Right atrium auricular region (tissue), 2 donors: ENCODE measurements at regions not wholly inside any gene's neighbourhood (a gene's known extent, or its start where the extent isn't known, plus 50 kb on each side); places are given as distances from the start of the nearest gene placed in this dataset.

Experiments used
- DNase-seq: peaks from one replicate; pipeline ENCODE4 v3.0.0-alpha.2; 2019; ENCODE audit warnings: low spot score
- H3K27ac ChIP-seq, 2 donors: fragments of 200-600 bp; sonication (generic); 1 replicate in 1 of 2; 2 replicates in 1 of 2; pipeline ENCODE4 v1.5.1; 2016 to 2019
- H3K27me3 ChIP-seq, 2 donors: fragments of 200-600 bp; sonication (generic); one replicate each; pipeline versions ENCODE4 v1.5.1 to v1.6.0; 2017 to 2019
- H3K36me3 ChIP-seq: fragments of 200-600 bp; sonication (generic); one replicate; pipeline ENCODE4 v1.5.1; 2016
- H3K4me1 ChIP-seq, 2 donors: fragments of 200-600 bp; sonication (generic); one replicate each; pipeline versions ENCODE4 v1.5.1 to v1.6.0; 2017 to 2019
- H3K4me3 ChIP-seq, 2 donors: fragments of 200-600 bp; sonication (generic); 1 replicate in 1 of 2; 2 replicates in 1 of 2; pipeline ENCODE4 v1.5.1; 2017 to 2019; ENCODE audit warnings: mild to moderate bottlenecking in 1 of 2, moderate library complexity in 1 of 2
- H3K9me3 ChIP-seq, 2 donors: fragments of 200-600 bp; sonication (generic); one replicate each; pipeline ENCODE4 v1.5.1; 2019
- TF ChIP-seq, protein P1 (sequence below), 2 donors: fragments of 200-600 bp; sonication (generic); IDR thresholded peaks; one replicate each; pipeline ENCODE4 v1.5.1; 2019; ENCODE audit warnings: antibody characterized with exemption in 2 of 2

DNA sequence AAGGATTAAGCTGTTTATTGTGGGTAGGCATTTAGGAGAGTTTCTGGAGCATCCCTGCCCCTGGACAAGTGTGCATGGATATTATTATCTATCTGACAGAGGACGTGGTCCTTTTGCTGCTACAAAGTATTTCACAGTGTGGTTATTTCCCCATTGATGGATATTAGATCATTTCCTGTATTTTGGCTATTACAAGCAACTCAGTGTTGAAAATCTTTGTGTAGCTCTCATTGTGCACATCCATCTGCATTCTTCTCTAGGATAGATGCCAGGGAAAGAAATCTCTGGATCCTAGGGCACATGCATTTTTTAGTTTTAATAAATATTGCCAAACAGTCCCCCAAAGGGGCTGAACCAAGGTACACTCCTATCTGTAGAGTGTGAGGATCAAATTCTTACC is 154.3 kb upstream of the SRRM4 start:
- H3K9me3 ChIP-seq = peaks cover 0 to 8% of the 10 kb centered on the region in 2 donors
- TF ChIP-seq, protein P1, sequence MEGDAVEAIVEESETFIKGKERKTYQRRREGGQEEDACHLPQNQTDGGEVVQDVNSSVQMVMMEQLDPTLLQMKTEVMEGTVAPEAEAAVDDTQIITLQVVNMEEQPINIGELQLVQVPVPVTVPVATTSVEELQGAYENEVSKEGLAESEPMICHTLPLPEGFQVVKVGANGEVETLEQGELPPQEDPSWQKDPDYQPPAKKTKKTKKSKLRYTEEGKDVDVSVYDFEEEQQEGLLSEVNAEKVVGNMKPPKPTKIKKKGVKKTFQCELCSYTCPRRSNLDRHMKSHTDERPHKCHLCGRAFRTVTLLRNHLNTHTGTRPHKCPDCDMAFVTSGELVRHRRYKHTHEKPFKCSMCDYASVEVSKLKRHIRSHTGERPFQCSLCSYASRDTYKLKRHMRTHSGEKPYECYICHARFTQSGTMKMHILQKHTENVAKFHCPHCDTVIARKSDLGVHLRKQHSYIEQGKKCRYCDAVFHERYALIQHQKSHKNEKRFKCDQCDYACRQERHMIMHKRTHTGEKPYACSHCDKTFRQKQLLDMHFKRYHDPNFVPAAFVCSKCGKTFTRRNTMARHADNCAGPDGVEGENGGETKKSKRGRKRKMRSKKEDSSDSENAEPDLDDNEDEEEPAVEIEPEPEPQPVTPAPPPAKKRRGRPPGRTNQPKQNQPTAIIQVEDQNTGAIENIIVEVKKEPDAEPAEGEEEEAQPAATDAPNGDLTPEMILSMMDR (IDR thresholded peaks at IDR 0.05) = no peak
- H3K36me3 ChIP-seq = no peaks in the 10 kb centered on the region
- no peak for DNase-seq
- H3K27me3 ChIP-seq = no peaks in the 10 kb centered on the region
- H3K27ac ChIP-seq = no peak overlapping the region
- no peaks in the 10 kb centered on the region for H3K4me1 ChIP-seq
- no peak overlapping the region for H3K4me3 ChIP-seq

DNA sequence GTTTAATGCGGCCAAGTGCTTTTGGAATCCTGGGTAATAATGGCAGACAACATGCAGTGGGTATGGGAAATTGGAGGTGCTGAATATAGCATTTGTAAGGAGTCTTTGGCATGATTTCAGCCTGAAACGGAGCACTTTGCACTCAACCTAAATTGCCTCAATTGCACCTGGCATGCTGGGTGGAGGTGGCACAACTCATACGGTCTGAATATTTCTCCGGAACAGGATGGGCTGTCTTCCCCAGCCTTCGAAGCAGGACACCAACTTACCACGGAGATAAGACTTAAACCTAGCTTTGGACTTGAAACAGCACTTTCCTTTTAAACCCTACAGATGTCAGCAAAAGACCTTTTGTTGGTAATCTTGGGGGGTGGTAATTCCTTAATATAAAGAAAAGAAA is 153.7 kb upstream of the SRRM4 start:
- Histone ChIP-seq H3K27ac (no peak overlapping the region), H3K9me3 (peaks cover 0 to 8% of the 10 kb centered on the region in 2 donors), H3K36me3 (no peaks in the 10 kb centered on the region), H3K4me3 (no peak overlapping the region), H3K4me1 (no peaks in the 10 kb centered on the region), H3K27me3 (no peaks in the 10 kb centered on the region)
- no peak for DNase-seq
- TF ChIP-seq, protein P1 (IDR thresholded peaks at IDR 0.05) = no peak

DNA sequence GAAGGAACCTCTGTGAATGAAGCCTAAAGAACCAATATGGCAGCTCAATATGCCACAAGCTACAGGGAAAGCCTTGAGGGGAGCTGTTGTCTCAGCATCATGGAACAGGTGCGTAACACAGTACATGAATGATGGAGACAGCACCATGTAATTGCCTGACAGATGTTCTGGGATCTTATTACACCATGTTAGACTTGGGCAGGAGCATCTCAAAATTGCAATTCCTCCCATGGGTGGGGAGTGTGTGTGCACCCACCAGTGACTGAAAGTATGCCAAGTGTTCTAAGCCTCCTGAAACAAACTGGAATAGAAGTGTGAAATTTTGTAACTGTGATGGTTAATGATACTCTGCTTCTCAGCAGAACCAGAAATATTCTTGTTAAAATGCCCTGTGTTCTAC is 151.0 kb upstream of the SRRM4 start:
- H3K27me3 ChIP-seq = no peaks in the 10 kb centered on the region
- DNase-seq = no peak
- no peaks in the 10 kb centered on the region for H3K36me3 ChIP-seq
- no peaks in the 10 kb centered on the region for H3K4me1 ChIP-seq
- TF ChIP-seq, protein P1 (IDR thresholded peaks at IDR 0.05) = no peak
- peaks cover 0 to 8% of the 10 kb centered on the region in 2 donors for H3K9me3 ChIP-seq
- H3K4me3 ChIP-seq = no peak overlapping the region
- no peak overlapping the region for H3K27ac ChIP-seq

DNA sequence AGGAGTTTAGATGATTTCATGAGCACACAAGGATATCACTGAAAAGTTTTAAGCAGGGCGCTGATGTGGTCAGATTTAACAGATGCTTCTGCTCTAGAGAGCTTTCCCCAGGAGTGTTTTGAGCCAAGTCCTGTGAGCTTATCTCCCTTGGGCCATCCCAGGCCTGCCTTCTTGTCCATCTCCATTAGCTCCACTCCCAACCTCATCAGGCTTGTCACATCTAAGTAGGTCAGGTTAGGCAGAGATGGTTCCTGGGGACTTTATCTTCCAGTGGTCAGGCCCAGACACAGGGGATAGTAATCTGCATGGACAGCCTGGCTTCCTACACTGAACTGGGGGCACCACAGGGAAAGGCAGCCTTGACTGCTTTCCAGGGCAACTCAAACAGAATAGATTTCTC is 145.4 kb upstream of the SRRM4 start:
- no peaks in the 10 kb centered on the region for H3K4me1 ChIP-seq
- H3K27ac ChIP-seq = no peak overlapping the region
- no peaks in the 10 kb centered on the region for H3K27me3 ChIP-seq
- no peak for DNase-seq
- no peaks in the 10 kb centered on the region for H3K36me3 ChIP-seq
- TF ChIP-seq, protein P1 (IDR thresholded peaks at IDR 0.05) = no peak
- H3K9me3 ChIP-seq = no peaks in the 10 kb centered on the region
- no peak overlapping the region for H3K4me3 ChIP-seq

DNA sequence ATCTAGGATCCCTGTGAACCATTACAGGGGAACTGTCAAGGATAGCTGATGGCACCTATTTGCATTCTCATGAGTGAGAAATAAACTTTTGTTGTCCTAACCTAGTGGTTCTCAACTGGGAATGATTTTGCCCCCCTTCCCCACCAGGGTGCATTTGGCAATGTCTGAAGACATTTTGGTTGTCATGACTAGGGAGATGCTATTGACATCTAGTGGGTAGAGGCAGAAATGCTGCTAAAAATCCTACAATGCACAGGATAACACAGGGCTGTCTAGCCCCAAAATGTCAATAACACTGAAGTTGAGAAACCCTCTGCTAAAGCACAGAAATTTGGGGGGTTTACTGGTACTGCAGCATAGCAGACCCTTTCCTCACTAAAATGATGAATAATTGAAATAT is 140.9 kb upstream of the SRRM4 start:
- DNase-seq = no peak
- H3K36me3 ChIP-seq = no peaks in the 10 kb centered on the region
- no peak overlapping the region for H3K27ac ChIP-seq
- H3K4me3 ChIP-seq = no peak overlapping the region
- TF ChIP-seq, protein P1 (IDR thresholded peaks at IDR 0.05) = no peak
- no peaks in the 10 kb centered on the region for H3K4me1 ChIP-seq
- no peaks in the 10 kb centered on the region for H3K9me3 ChIP-seq
- no peaks in the 10 kb centered on the region for H3K27me3 ChIP-seq

DNA sequence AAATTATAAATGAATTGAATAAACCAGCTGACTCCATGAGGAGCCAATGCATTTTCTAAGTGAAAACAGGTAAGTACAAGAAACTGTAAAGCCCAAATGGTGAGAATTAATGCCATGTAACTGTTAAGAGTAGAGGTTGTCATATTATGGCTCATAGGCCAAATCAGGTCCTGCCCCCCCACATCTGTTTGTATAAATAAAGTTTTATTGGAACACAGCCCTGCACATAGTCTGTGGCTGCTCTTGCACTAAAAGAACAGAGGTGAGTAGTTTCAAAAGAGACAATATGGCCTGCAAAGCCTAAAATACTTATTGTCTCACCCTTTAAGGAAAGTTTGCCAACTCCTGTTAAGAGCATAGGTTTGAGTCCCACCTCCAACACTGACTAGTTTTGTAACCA is 140.5 kb upstream of the SRRM4 start:
- TF ChIP-seq, protein P1 (IDR thresholded peaks at IDR 0.05) = no peak
- Histone ChIP-seq H3K36me3 (no peaks in the 10 kb centered on the region), H3K4me3 (no peak overlapping the region), H3K4me1 (no peaks in the 10 kb centered on the region), H3K27me3 (no peaks in the 10 kb centered on the region), H3K9me3 (no peaks in the 10 kb centered on the region), H3K27ac (no peak overlapping the region)
- no peak for DNase-seq
